ENCODE measurements at regions not wholly inside any gene's neighbourhood (a gene's known extent, or its start where the extent isn't known, plus 50 kb on each side); places are given as distances from the start of the nearest gene placed in this dataset.

DNA sequence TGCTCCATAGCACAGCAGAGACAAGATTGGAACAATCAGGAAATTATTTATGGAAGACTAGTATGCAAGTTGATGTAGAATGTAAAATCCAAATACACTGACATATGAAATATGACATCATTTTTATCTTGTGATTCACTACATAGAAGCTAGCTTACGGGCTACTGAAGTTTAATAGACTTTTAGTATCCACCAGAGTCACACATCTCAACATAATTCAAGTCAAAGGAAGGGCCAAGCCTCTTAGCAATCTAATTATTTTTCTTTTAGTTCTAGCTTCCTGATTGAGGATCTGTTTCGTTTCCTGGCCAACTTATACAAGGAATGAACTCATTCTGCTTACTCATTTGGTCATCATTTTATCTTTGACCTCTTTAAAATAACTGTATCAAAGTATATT is 234.4 kb upstream of the CHRM3 start (continued):
- no peak for TF ChIP-seq REST (IDR thresholded peaks at IDR 0.05; ENCODE audit: borderline replicate concordance)

DNA sequence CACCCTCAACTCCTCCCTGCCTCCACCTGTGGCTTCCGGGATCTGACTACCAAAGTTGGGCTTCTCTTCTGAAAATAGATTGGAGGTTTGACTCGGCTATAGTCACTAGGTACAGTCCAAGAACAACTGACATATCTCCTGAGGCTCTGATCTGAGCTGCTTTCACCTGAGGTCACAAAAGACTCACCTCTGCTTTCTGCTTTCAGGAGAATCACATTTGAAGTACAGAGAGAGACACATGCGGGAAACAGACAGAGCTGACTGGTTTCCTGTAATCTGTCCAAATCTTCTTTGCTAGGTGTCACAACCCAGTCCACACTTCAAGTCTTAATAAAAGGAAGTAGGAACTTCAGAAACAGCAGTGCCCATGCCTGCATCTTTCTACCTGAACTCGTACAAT is 245.4 kb upstream of the CHRM3 start:
- Histone ChIP-seq H3K4me2 (ENCODE audit: low read length) (no peak overlapping the region), H3K36me3 (ENCODE audit: insufficient read depth, low read length) (no peaks in the 10 kb centered on the region), H3K9ac (ENCODE audit: low read length) (no peak overlapping the region), H4K20me1 (ENCODE audit: insufficient read depth) (no peaks in the 10 kb centered on the region), H3K27ac (ENCODE audit: low read length) (no peak overlapping the region), H3K9me2 (ENCODE audit: insufficient read depth, low read length) (no peaks in the 10 kb centered on the region), H3K9me3 (ENCODE audit: low read length) (no peaks in the 10 kb centered on the region), H3K4me3 (ENCODE audit: low read length) (no peak overlapping the region), H3F3A (ENCODE audit: insufficient read depth, low read length, poor library complexity, severe bottlenecking) (no peaks in the 10 kb centered on the region), H3K27me3 (ENCODE audit: insufficient read depth, low read depth, low read length) (no peaks in the 10 kb centered on the region), H3K79me2 (replicated peaks; ENCODE audit: insufficient read depth, low read length) (no peaks in the 10 kb centered on the region), H2AFZ (ENCODE audit: low read depth, low read length) (no peak overlapping the region)
- no peak for TF ChIP-seq REST (IDR thresholded peaks at IDR 0.05; ENCODE audit: borderline replicate concordance)
- TF ChIP-seq EZH2 (IDR thresholded peaks at IDR 0.05; ENCODE audit: borderline replicate concordance, insufficient read depth, low read length, poor library complexity, severe bottlenecking), result no peak

DNA sequence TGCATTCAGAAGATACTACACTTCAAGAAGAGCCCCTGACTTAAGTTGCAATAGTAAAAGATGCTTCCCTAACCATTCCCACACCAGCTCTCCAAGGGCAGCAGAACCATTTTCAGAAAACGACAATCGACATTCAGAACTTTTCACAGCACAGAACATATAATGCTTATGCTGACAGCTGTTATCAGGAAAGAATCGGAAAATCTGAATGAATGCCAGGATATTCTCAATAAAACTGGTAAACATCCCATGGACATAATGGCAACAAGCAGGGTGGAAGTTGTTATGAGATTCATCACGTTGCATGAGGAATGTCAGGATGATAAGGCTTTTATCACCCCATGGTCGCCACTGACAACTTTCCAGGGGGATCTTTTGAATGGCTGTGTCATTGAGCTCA is 246.6 kb upstream of the CHRM3 start:
- H4K20me1 ChIP-seq (ENCODE audit: insufficient read depth), result no peaks in the 10 kb centered on the region
- H3K36me3 ChIP-seq (ENCODE audit: insufficient read depth, low read length), result no peaks in the 10 kb centered on the region
- no peaks in the 10 kb centered on the region for H3F3A ChIP-seq (ENCODE audit: insufficient read depth, low read length, poor library complexity, severe bottlenecking)
- H3K9ac ChIP-seq (ENCODE audit: low read length), result no peak overlapping the region
- H3K79me2 ChIP-seq (replicated peaks; ENCODE audit: insufficient read depth, low read length), result no peaks in the 10 kb centered on the region
- no peak overlapping the region for H3K4me2 ChIP-seq (ENCODE audit: low read length)
- TF ChIP-seq RAD21 (conservative IDR thresholded peaks at IDR 0.05) (no peak), CTCF (IDR thresholded peaks at IDR 0.05; ENCODE audit: poor library complexity, severe bottlenecking) (no peak), REST (IDR thresholded peaks at IDR 0.05; ENCODE audit: borderline replicate concordance) (no peak), EZH2 (IDR thresholded peaks at IDR 0.05; ENCODE audit: borderline replicate concordance, insufficient read depth, low read length, poor library complexity, severe bottlenecking) (no peak), SMC3 (conservative IDR thresholded peaks at IDR 0.05; ENCODE audit: poor library complexity) (no peak), TAF1 (IDR thresholded peaks at IDR 0.05; ENCODE audit: low read depth) (no peak), EP300 (conservative IDR thresholded peaks at IDR 0.05; ENCODE audit: poor library complexity, severe bottlenecking) (no peak)
- no peak overlapping the region for H2AFZ ChIP-seq (ENCODE audit: low read depth, low read length)
- no peaks in the 10 kb centered on the region for H3K27me3 ChIP-seq (ENCODE audit: insufficient read depth, low read depth, low read length)
- no peak overlapping the region for H3K27ac ChIP-seq (ENCODE audit: low read length)
- H3K4me3 ChIP-seq (ENCODE audit: low read length), result no peak overlapping the region
- no peaks in the 10 kb centered on the region for H3K9me2 ChIP-seq (ENCODE audit: insufficient read depth, low read length)
- no peaks in the 10 kb centered on the region for H3K9me3 ChIP-seq (ENCODE audit: low read length)

All from neural cell (in vitro differentiated cells).